Ovary (tissue), 7 donors: ENCODE measurements at regions not wholly inside any gene's neighbourhood (a gene's known extent, or its start where the extent isn't known, plus 50 kb on each side); places are given as distances from the start of the nearest gene placed in this dataset.

ENCODE experiments used
- DNase-seq, 5 donors: peaks; one replicate each; pipeline ENCODE4 v3.0.0-alpha.2; 2019 to 2020
- H3K27ac ChIP-seq, 2 donors: fragments of 200-600 bp; one replicate each; pipeline versions ENCODE4 v1.5.1 to v1.8.0; 2019 to 2022
- H3K27me3 ChIP-seq: fragments of 200-600 bp; one replicate; pipeline ENCODE4 v1.8.0; 2022
- H3K36me3 ChIP-seq: fragments of 200-600 bp; sonication (generic); one replicate; pipeline ENCODE4 v1.5.1; 2019
- H3K4me1 ChIP-seq: one replicate; pipeline ENCODE4 v1.8.1; 2013; ENCODE audit warnings: mild to moderate bottlenecking, moderate library complexity; ENCODE audit not compliant: insufficient read depth
- H3K4me3 ChIP-seq: fragments of 200-600 bp; sonication (generic); one replicate; pipeline ENCODE4 v1.5.1; 2017
- H3K9me3 ChIP-seq, 2 donors: fragments of 200-600 bp in 1 of 2; sonication (generic) in 1 of 2; one replicate each; pipeline versions ENCODE4 v1.5.1 to v1.8.1; 2013 to 2019; ENCODE audit warnings: mild to moderate bottlenecking in 1 of 2, moderate library complexity in 1 of 2
- CTCF ChIP-seq, 3 donors: fragments of 450-650 bp in 2 of 3; fragments of 200-600 bp in 1 of 3; IDR thresholded peaks; one replicate each; pipeline versions ENCODE4 v1.5.1 to v1.8.0; 2016 to 2022; ENCODE audit warnings: antibody characterized with exemption in 3 of 3, mild to moderate bottlenecking in 1 of 3
- EP300 ChIP-seq: sonication (generic); formaldehyde crosslinking; IDR thresholded peaks from one replicate; pipeline ENCODE4 v1.6.1; 2017; ENCODE audit warnings: antibody characterized with exemption
- POLR2A ChIP-seq: fragments of 450-650 bp; IDR thresholded peaks from one replicate; pipeline ENCODE4 v1.6.1; 2017; ENCODE audit warnings: antibody characterized with exemption, mild to moderate bottlenecking, moderate library complexity
- WGBS, 3 donors: extraction: QIAGEN DNeasy Blood & Tissue Kit in 1 of 3; methylation state at CpG; one replicate each; pipeline versions ENCODE4 v1.1.5 to v1.1.7; 2013 to 2017; 5-methylcytosine and 5-hydroxymethylcytosine counted together
- intact Hi-C, 4 donors: fragments of 100-400 bp; cut with DNase I; formaldehyde crosslinking; loops; one replicate each; pipeline versions ENCODE4 v1.11.0 to v1.15.1; 2022 to 2023
- donor health status: DM: no; HTN: no; CAD: no; lungs with moderate emphysema.
- donor health status: DM: no; HTN: no; CAD: no.
- donor health status: Bipolar disorder and iron deficiency.
- donor health status: DM: no; HTN: no; CAD: no.
- donor health status: DM: yes; HTN: yes; CAD: no.

- Histone ChIP-seq H3K36me3 (no peaks in the 10 kb centered on the region), H3K4me3 (no peak overlapping the region), H3K4me1 (no peaks in the 10 kb centered on the region), H3K27ac (no peak overlapping the region), H3K27me3 (no peaks in the 10 kb centered on the region), H3K9me3 (no peaks in the 10 kb centered on the region)
- no peak for DNase-seq
- WGBS, 3 donors = 67 to 75% (median 73%) methylated on average over 4 of the region's 4 CpGs
- no peak for TF ChIP-seq CTCF (IDR thresholded peaks at IDR 0.05)
- no peak for TF ChIP-seq EP300
- TF ChIP-seq POLR2A = no peak
- intact Hi-C loops = no loop called here
Measured at GRCh38 chr2:136392897-136393505, 275.1 kb upstream of the CXCR4 start.

GRCh38 chr2:136389809-136390208, 271.9 kb upstream of the CXCR4 start:
- H3K4me3 ChIP-seq = no peak overlapping the region
- intact Hi-C loops = no loop called here
- TF ChIP-seq EP300 = no peak
- TF ChIP-seq CTCF (IDR thresholded peaks at IDR 0.05) = no peak
- TF ChIP-seq POLR2A = no peak

GRCh38 chr2:136386046-136386445, 268.1 kb upstream of the CXCR4 start:
- no peak overlapping the region for H3K27ac ChIP-seq
- no peak for TF ChIP-seq CTCF (IDR thresholded peaks at IDR 0.05)
- no peak for TF ChIP-seq POLR2A
- no peak for TF ChIP-seq EP300
- no peaks in the 10 kb centered on the region for H3K36me3 ChIP-seq
- H3K9me3 ChIP-seq = no peaks in the 10 kb centered on the region
- intact Hi-C loops = no loop called here
- WGBS, 3 donors = 34 to 44% (median 43%) methylated on average over 3 of the region's 3 CpGs
- no peak overlapping the region for H3K4me3 ChIP-seq
- H3K4me1 ChIP-seq = no peaks in the 10 kb centered on the region
- DNase-seq = no peak
- H3K27me3 ChIP-seq = no peaks in the 10 kb centered on the region

More at GRCh38 chr2:136389809-136390208, 271.9 kb upstream of the CXCR4 start:
- 50 to 66% (median 55%) methylated on average over 3 of the region's 3 CpGs for WGBS, 3 donors
- no peaks in the 10 kb centered on the region for H3K4me1 ChIP-seq
- no peak for DNase-seq
- H3K27me3 ChIP-seq = no peaks in the 10 kb centered on the region
- no peaks in the 10 kb centered on the region for H3K9me3 ChIP-seq
- H3K27ac ChIP-seq = no peak overlapping the region
- no peaks in the 10 kb centered on the region for H3K36me3 ChIP-seq

- no peak for TF ChIP-seq EP300
- no peak for TF ChIP-seq CTCF (IDR thresholded peaks at IDR 0.05)
- TF ChIP-seq POLR2A = no peak
- Histone ChIP-seq H3K27ac (no peak overlapping the region), H3K4me3 (no peak overlapping the region), H3K4me1 (no peaks in the 10 kb centered on the region), H3K9me3 (no peaks in the 10 kb centered on the region), H3K36me3 (no peaks in the 10 kb centered on the region), H3K27me3 (no peaks in the 10 kb centered on the region)
- intact Hi-C loops = no loop called here
- 12 to 24% (median 18%) methylated on average over 3 of the region's 3 CpGs for WGBS, 3 donors
- DNase-seq = no peak
Measured at GRCh38 chr2:136384531-136385303, 266.8 kb upstream of the CXCR4 start.
